ENCODE measurements at regions not wholly inside any gene's neighbourhood (a gene's known extent, or its start where the extent isn't known, plus 50 kb on each side); places are given as distances from the start of the nearest gene placed in this dataset.

GRCh38 chr2:128782411-128783192, 463.9 kb upstream of the HS6ST1 start:
- TF ChIP-seq CTCF (IDR thresholded peaks at IDR 0.05; ENCODE audit: low read depth, low read length) (no peak), EZH2phosphoT487 (IDR thresholded peaks at IDR 0.05; ENCODE audit: low read depth) (no peak)
